ENCODE measurements at regions not wholly inside any gene's neighbourhood (a gene's known extent, or its start where the extent isn't known, plus 50 kb on each side); places are given as distances from the start of the nearest gene placed in this dataset.

DNA sequence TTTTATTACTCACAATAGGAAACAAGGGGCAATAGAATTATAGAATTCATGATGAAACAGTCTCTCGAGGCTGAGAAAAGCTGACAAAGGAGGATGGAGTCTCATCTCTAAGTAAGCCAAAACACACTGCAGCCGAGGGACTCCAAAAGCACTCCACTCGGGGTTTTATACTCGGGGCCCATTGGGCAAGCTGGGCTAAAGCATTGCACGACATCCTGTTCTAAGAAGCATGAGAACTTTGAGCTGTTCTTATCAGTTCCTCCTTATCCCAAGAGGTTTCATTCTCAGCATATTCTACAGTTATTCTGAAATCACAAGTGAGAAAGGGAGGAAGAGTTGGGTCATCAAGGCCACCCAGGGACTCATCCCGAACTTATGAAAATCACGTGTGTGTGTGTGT, 1475.5 kb downstream of the PCDH18 start:
- no peak overlapping the region for H3K4me3 ChIP-seq (replicated peaks; ENCODE audit: low read depth, low read length)
- no peak for DNase-seq (ENCODE audit: low read depth)

DNA sequence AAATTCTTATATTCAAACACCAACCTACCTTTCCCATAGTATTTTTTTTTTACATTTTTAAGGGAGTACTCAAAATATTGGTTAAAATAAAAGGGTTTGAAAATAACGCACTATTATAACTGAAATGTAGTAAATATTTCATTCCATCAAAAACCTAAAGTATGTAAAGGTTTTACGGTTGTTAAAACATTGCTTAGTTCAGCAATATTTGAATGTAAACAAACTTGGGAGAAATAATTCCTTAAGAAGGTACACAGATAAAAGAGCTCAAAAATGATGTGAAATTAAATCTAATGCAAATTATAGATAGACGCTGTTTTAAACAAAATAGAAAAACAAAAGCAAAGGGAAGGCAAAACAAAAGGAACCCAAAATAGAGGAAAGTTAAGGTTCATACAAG, 1476.9 kb downstream of the PCDH18 start:
- no peak for DNase-seq (ENCODE audit: low read depth)
- no peak overlapping the region for H3K4me3 ChIP-seq (replicated peaks; ENCODE audit: low read depth, low read length)
- TF ChIP-seq CTCF (IDR thresholded peaks at IDR 0.05; ENCODE audit: low read length, missing control alignments): no peak

More for the DNA sequence above, 1475.5 kb downstream of the PCDH18 start:
- TF ChIP-seq CTCF (IDR thresholded peaks at IDR 0.05; ENCODE audit: low read length, missing control alignments): no peak

DNA sequence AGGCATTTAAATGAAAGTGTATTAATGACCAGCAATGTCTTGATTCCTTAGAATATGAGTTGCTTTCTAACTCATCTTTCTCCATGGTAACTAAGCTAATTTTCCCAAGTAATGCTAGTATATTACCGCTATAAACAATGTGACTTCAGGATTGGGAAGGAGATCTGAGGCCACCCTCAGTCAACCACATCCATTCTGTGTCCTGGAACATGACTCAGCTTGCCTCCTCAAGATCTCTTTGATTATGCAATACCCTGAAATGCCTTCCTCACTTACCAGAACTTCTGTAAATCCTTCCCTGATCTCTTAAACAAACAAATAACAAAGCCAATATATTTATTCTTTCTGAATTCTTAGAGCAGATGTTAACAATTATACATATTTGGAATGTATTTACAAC, 1495.5 kb downstream of the PCDH18 start:
- no peak overlapping the region for H3K4me3 ChIP-seq (replicated peaks; ENCODE audit: low read depth, low read length)
- peak; percentile 62 for DNase-seq (ENCODE audit: low read depth)
- no peak for TF ChIP-seq CTCF (IDR thresholded peaks at IDR 0.05; ENCODE audit: low read length, missing control alignments)

GRCh38 chr4:136032391-136032790, 1499.9 kb downstream of the PCDH18 start:
- no peak for TF ChIP-seq CTCF (IDR thresholded peaks at IDR 0.05; ENCODE audit: low read length, missing control alignments)
- H3K4me3 ChIP-seq (replicated peaks; ENCODE audit: low read depth, low read length): no peak overlapping the region
- no peak for DNase-seq (ENCODE audit: low read depth)

GRCh38 chr4:136025540-136025939, 1506.8 kb downstream of the PCDH18 start:
- TF ChIP-seq CTCF (IDR thresholded peaks at IDR 0.05; ENCODE audit: low read length, missing control alignments): no peak
- DNase-seq (ENCODE audit: low read depth): no peak
- H3K4me3 ChIP-seq (replicated peaks; ENCODE audit: low read depth, low read length): no peak overlapping the region

DNA sequence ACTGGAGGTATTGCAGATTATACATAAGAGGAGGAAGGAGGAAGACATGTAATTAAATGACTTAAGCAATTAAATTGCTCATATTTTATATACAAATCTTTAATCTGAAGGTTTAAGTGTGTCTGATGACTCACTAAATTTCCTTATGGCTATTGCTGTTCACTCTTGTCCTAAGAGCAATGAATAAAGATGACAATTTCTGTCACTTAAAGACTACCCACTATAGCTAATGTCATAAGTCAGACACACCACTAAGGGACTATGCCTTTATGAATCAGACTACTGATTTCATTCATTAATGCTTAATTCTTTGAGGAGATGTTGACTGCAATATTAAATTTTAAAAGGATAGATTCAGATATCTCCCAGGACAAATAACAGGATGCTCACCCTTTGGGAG, 1514.7 kb downstream of the PCDH18 start:
- no peak overlapping the region for H3K4me3 ChIP-seq (replicated peaks; ENCODE audit: low read depth, low read length)
- TF ChIP-seq CTCF (IDR thresholded peaks at IDR 0.05; ENCODE audit: low read length, missing control alignments): no peak
- DNase-seq (ENCODE audit: low read depth): no peak

DNA sequence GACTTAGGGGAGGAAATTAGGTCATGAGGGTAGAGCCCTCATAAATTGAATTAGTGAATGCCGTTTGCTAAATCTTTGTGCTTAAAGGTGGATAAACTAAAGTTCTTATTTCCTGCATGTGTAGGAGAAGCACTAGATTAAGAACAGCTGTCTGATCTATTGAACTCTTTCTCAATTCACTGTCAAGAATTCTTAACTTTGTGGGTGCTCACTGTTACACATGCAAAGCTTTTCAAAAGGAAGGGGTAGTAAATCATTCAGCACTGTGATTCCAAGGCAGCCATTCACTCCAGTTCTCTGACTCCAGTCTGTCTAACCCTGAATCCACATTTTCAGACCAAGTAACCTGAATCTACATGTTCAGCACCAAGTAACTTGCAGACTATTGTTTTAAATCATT, 1520.1 kb downstream of the PCDH18 start:
- H3K4me3 ChIP-seq (replicated peaks; ENCODE audit: low read depth, low read length): no peak overlapping the region
- no peak for DNase-seq (ENCODE audit: low read depth)
- TF ChIP-seq CTCF (IDR thresholded peaks at IDR 0.05; ENCODE audit: low read length, missing control alignments): no peak

Measured in fibroblast of pulmonary artery (primary cell).